ENCODE measurements at regions not wholly inside any gene's neighbourhood (a gene's known extent, or its start where the extent isn't known, plus 50 kb on each side); places are given as distances from the start of the nearest gene placed in this dataset.

- TF ChIP-seq, protein P1, sequence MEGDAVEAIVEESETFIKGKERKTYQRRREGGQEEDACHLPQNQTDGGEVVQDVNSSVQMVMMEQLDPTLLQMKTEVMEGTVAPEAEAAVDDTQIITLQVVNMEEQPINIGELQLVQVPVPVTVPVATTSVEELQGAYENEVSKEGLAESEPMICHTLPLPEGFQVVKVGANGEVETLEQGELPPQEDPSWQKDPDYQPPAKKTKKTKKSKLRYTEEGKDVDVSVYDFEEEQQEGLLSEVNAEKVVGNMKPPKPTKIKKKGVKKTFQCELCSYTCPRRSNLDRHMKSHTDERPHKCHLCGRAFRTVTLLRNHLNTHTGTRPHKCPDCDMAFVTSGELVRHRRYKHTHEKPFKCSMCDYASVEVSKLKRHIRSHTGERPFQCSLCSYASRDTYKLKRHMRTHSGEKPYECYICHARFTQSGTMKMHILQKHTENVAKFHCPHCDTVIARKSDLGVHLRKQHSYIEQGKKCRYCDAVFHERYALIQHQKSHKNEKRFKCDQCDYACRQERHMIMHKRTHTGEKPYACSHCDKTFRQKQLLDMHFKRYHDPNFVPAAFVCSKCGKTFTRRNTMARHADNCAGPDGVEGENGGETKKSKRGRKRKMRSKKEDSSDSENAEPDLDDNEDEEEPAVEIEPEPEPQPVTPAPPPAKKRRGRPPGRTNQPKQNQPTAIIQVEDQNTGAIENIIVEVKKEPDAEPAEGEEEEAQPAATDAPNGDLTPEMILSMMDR (IDR thresholded peaks at IDR 0.05; ENCODE audit: low read depth, low read length, missing input control): no peak
- TF ChIP-seq EGR1 (IDR thresholded peaks at IDR 0.05; ENCODE audit: low read depth in 2 of 2): no peak
- TF ChIP-seq REST (IDR thresholded peaks at IDR 0.05): no peak
- TF ChIP-seq ATF3 (IDR thresholded peaks at IDR 0.05): no peak
Observed at GRCh38 chr18:2112435-2113045, 458.8 kb downstream of the METTL4 start.
